Daoy (cell line): ENCODE measurements at regions not wholly inside any gene's neighbourhood (a gene's known extent, or its start where the extent isn't known, plus 50 kb on each side); places are given as distances from the start of the nearest gene placed in this dataset.

Source experiments
- DNase-seq: peaks from one replicate; pipeline ENCODE4 v3.0.0-alpha.2; 2015; ENCODE audit warnings: low read depth

DNA sequence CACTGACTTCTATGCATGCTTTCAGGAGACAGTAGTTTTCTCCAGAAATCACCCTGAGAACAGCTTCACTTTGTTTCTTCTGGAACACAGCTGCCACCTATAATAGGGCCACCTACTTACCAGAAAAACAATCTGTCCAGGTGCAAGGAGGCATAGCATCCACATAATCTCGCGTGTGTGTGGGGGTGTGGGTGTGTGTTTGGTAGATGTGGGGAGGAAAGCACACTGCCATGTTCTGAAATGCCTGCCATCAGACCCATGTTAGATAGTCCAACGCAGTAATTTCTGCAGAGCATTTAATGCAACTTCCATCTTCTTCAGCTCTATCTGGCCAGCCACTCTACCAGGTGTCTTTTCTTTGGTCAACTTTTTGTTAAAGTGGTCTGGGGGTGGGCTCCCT lies 102.9 kb downstream of the ACER2 start:
- no peak for DNase-seq

DNA sequence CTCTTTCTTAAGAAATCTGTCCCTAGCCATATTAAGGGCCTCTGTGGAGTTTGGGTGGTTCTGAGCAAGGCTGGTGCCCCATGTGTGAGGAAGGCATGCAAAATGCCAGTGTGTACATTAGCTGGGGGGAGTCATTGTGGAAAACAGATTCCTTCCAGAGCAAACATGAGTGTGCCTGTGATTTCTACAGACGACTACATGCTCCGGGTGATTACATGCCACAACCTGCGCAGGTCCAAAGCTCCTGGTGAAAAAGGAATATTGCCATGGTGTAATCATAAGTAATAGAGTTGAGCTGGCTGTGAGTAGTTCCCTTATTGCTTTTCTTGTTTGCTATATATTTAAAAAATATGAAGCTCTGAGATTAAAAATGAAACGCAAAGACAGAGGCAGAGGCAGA lies 102.1 kb downstream of the ACER2 start:
- no peak for DNase-seq
